ENCODE measurements at regions not wholly inside any gene's neighbourhood (a gene's known extent, or its start where the extent isn't known, plus 50 kb on each side); places are given as distances from the start of the nearest gene placed in this dataset.

- Histone ChIP-seq H3K4me1 (ENCODE audit: control insufficient read depth in 1 of 2, insufficient read depth in 2 of 2, low read length in 2 of 2) (no peaks in the 10 kb centered on the region), H3K4me3 (ENCODE audit: low read depth in 1 of 2, low read length in 2 of 2) (no peak overlapping the region), H3K36me3 (ENCODE audit: control insufficient read depth in 1 of 2, insufficient read depth in 2 of 2, low read length in 2 of 2) (no peaks in the 10 kb centered on the region), H3K9ac (ENCODE audit: low read depth in 1 of 2, low read length in 2 of 2) (no peak overlapping the region), H3K27ac (ENCODE audit: low read depth, low read length) (no peak overlapping the region), H3K27me3 (ENCODE audit: control insufficient read depth in 1 of 2, insufficient read depth in 2 of 2, low read length in 2 of 2) (no peaks in the 10 kb centered on the region), H3K9me3 (ENCODE audit: control insufficient read depth in 1 of 2, low read length in 2 of 2) (no peaks in the 10 kb centered on the region)
These were observed 691.8 kb downstream of the TSN start for GRCh38 chr2:122447237-122447636.

- Histone ChIP-seq H3K4me1 (ENCODE audit: control insufficient read depth in 1 of 2, insufficient read depth in 2 of 2, low read length in 2 of 2) (no peaks in the 10 kb centered on the region), H3K27me3 (ENCODE audit: control insufficient read depth in 1 of 2, insufficient read depth in 2 of 2, low read length in 2 of 2) (no peaks in the 10 kb centered on the region), H3K4me3 (ENCODE audit: low read depth in 1 of 2, low read length in 2 of 2) (no peak overlapping the region), H3K27ac (ENCODE audit: low read depth, low read length) (no peak overlapping the region), H3K36me3 (ENCODE audit: control insufficient read depth in 1 of 2, insufficient read depth in 2 of 2, low read length in 2 of 2) (no peaks in the 10 kb centered on the region), H3K9me3 (ENCODE audit: control insufficient read depth in 1 of 2, low read length in 2 of 2) (no peaks in the 10 kb centered on the region), H3K9ac (ENCODE audit: low read depth in 1 of 2, low read length in 2 of 2) (no peak overlapping the region)
These were observed 695.6 kb downstream of the TSN start for GRCh38 chr2:122451040-122451439.

GRCh38 chr2:122451697-122452096 lies 696.2 kb downstream of the TSN start:
- H3K27ac ChIP-seq (ENCODE audit: low read depth, low read length), result no peak overlapping the region
- no peaks in the 10 kb centered on the region for H3K36me3 ChIP-seq (ENCODE audit: control insufficient read depth in 1 of 2, insufficient read depth in 2 of 2, low read length in 2 of 2)
- H3K9ac ChIP-seq (ENCODE audit: low read depth in 1 of 2, low read length in 2 of 2), result no peak overlapping the region

GRCh38 chr2:122469147-122469546 lies 713.7 kb downstream of the TSN start:
- Histone ChIP-seq H3K4me1 (ENCODE audit: control insufficient read depth in 1 of 2, insufficient read depth in 2 of 2, low read length in 2 of 2) (no peaks in the 10 kb centered on the region), H3K27ac (ENCODE audit: low read depth, low read length) (no peak overlapping the region), H3K9me3 (ENCODE audit: control insufficient read depth in 1 of 2, low read length in 2 of 2) (no peaks in the 10 kb centered on the region), H3K36me3 (ENCODE audit: control insufficient read depth in 1 of 2, insufficient read depth in 2 of 2, low read length in 2 of 2) (no peaks in the 10 kb centered on the region), H3K4me3 (ENCODE audit: low read depth in 1 of 2, low read length in 2 of 2) (no peak overlapping the region), H3K9ac (ENCODE audit: low read depth in 1 of 2, low read length in 2 of 2) (no peak overlapping the region), H3K27me3 (ENCODE audit: control insufficient read depth in 1 of 2, insufficient read depth in 2 of 2, low read length in 2 of 2) (no peaks in the 10 kb centered on the region)

More at GRCh38 chr2:122451697-122452096, 696.2 kb downstream of the TSN start:
- Histone ChIP-seq H3K4me3 (ENCODE audit: low read depth in 1 of 2, low read length in 2 of 2) (no peak overlapping the region), H3K4me1 (ENCODE audit: control insufficient read depth in 1 of 2, insufficient read depth in 2 of 2, low read length in 2 of 2) (no peaks in the 10 kb centered on the region), H3K9me3 (ENCODE audit: control insufficient read depth in 1 of 2, low read length in 2 of 2) (no peaks in the 10 kb centered on the region), H3K27me3 (ENCODE audit: control insufficient read depth in 1 of 2, insufficient read depth in 2 of 2, low read length in 2 of 2) (no peaks in the 10 kb centered on the region)

GRCh38 chr2:122471753-122472152 lies 716.3 kb downstream of the TSN start:
- Histone ChIP-seq H3K27me3 (ENCODE audit: control insufficient read depth in 1 of 2, insufficient read depth in 2 of 2, low read length in 2 of 2) (no peaks in the 10 kb centered on the region), H3K27ac (ENCODE audit: low read depth, low read length) (no peak overlapping the region), H3K9ac (ENCODE audit: low read depth in 1 of 2, low read length in 2 of 2) (no peak overlapping the region), H3K4me1 (ENCODE audit: control insufficient read depth in 1 of 2, insufficient read depth in 2 of 2, low read length in 2 of 2) (no peaks in the 10 kb centered on the region), H3K36me3 (ENCODE audit: control insufficient read depth in 1 of 2, insufficient read depth in 2 of 2, low read length in 2 of 2) (no peaks in the 10 kb centered on the region), H3K9me3 (ENCODE audit: control insufficient read depth in 1 of 2, low read length in 2 of 2) (no peaks in the 10 kb centered on the region), H3K4me3 (ENCODE audit: low read depth in 1 of 2, low read length in 2 of 2) (no peak overlapping the region)

GRCh38 chr2:122478117-122478516 lies 722.7 kb downstream of the TSN start:
- H3K4me1 ChIP-seq (ENCODE audit: control insufficient read depth in 1 of 2, insufficient read depth in 2 of 2, low read length in 2 of 2), result no peaks in the 10 kb centered on the region
- no peaks in the 10 kb centered on the region for H3K9me3 ChIP-seq (ENCODE audit: control insufficient read depth in 1 of 2, low read length in 2 of 2)
- no peaks in the 10 kb centered on the region for H3K36me3 ChIP-seq (ENCODE audit: control insufficient read depth in 1 of 2, insufficient read depth in 2 of 2, low read length in 2 of 2)
- H3K9ac ChIP-seq (ENCODE audit: low read depth in 1 of 2, low read length in 2 of 2), result no peak overlapping the region
- no peak overlapping the region for H3K4me3 ChIP-seq (ENCODE audit: low read depth in 1 of 2, low read length in 2 of 2)
- no peak overlapping the region for H3K27ac ChIP-seq (ENCODE audit: low read depth, low read length)
- no peaks in the 10 kb centered on the region for H3K27me3 ChIP-seq (ENCODE audit: control insufficient read depth in 1 of 2, insufficient read depth in 2 of 2, low read length in 2 of 2)

GRCh38 chr2:122478771-122479170 lies 723.3 kb downstream of the TSN start:
- Histone ChIP-seq H3K4me1 (ENCODE audit: control insufficient read depth in 1 of 2, insufficient read depth in 2 of 2, low read length in 2 of 2) (no peaks in the 10 kb centered on the region), H3K4me3 (ENCODE audit: low read depth in 1 of 2, low read length in 2 of 2) (no peak overlapping the region), H3K27ac (ENCODE audit: low read depth, low read length) (no peak overlapping the region), H3K9me3 (ENCODE audit: control insufficient read depth in 1 of 2, low read length in 2 of 2) (no peaks in the 10 kb centered on the region), H3K36me3 (ENCODE audit: control insufficient read depth in 1 of 2, insufficient read depth in 2 of 2, low read length in 2 of 2) (no peaks in the 10 kb centered on the region), H3K9ac (ENCODE audit: low read depth in 1 of 2, low read length in 2 of 2) (no peak overlapping the region), H3K27me3 (ENCODE audit: control insufficient read depth in 1 of 2, insufficient read depth in 2 of 2, low read length in 2 of 2) (no peaks in the 10 kb centered on the region)

GRCh38 chr2:122480501-122481243 lies 725.2 kb downstream of the TSN start:
- Histone ChIP-seq H3K4me3 (ENCODE audit: low read depth in 1 of 2, low read length in 2 of 2) (no peak overlapping the region), H3K36me3 (ENCODE audit: control insufficient read depth in 1 of 2, insufficient read depth in 2 of 2, low read length in 2 of 2) (no peaks in the 10 kb centered on the region), H3K27me3 (ENCODE audit: control insufficient read depth in 1 of 2, insufficient read depth in 2 of 2, low read length in 2 of 2) (no peaks in the 10 kb centered on the region), H3K9me3 (ENCODE audit: control insufficient read depth in 1 of 2, low read length in 2 of 2) (no peaks in the 10 kb centered on the region), H3K27ac (ENCODE audit: low read depth, low read length) (no peak overlapping the region), H3K4me1 (ENCODE audit: control insufficient read depth in 1 of 2, insufficient read depth in 2 of 2, low read length in 2 of 2) (no peaks in the 10 kb centered on the region), H3K9ac (ENCODE audit: low read depth in 1 of 2, low read length in 2 of 2) (no peak overlapping the region)

- no peaks in the 10 kb centered on the region for H3K4me1 ChIP-seq (ENCODE audit: control insufficient read depth in 1 of 2, insufficient read depth in 2 of 2, low read length in 2 of 2)
- H3K27ac ChIP-seq (ENCODE audit: low read depth, low read length), result no peak overlapping the region
- H3K9ac ChIP-seq (ENCODE audit: low read depth in 1 of 2, low read length in 2 of 2), result no peak overlapping the region
- H3K36me3 ChIP-seq (ENCODE audit: control insufficient read depth in 1 of 2, insufficient read depth in 2 of 2, low read length in 2 of 2), result no peaks in the 10 kb centered on the region
- no peak overlapping the region for H3K4me3 ChIP-seq (ENCODE audit: low read depth in 1 of 2, low read length in 2 of 2)
- H3K27me3 ChIP-seq (ENCODE audit: control insufficient read depth in 1 of 2, insufficient read depth in 2 of 2, low read length in 2 of 2), result no peaks in the 10 kb centered on the region
- H3K9me3 ChIP-seq (ENCODE audit: control insufficient read depth in 1 of 2, low read length in 2 of 2), result no peaks in the 10 kb centered on the region
These were observed 725.8 kb downstream of the TSN start for GRCh38 chr2:122481244-122481622.

GRCh38 chr2:122481717-122482116 lies 726.3 kb downstream of the TSN start:
- H3K4me1 ChIP-seq (ENCODE audit: control insufficient read depth in 1 of 2, insufficient read depth in 2 of 2, low read length in 2 of 2), result no peaks in the 10 kb centered on the region
- no peak overlapping the region for H3K9ac ChIP-seq (ENCODE audit: low read depth in 1 of 2, low read length in 2 of 2)
- H3K36me3 ChIP-seq (ENCODE audit: control insufficient read depth in 1 of 2, insufficient read depth in 2 of 2, low read length in 2 of 2), result no peaks in the 10 kb centered on the region
- no peaks in the 10 kb centered on the region for H3K9me3 ChIP-seq (ENCODE audit: control insufficient read depth in 1 of 2, low read length in 2 of 2)
- H3K27ac ChIP-seq (ENCODE audit: low read depth, low read length), result no peak overlapping the region
- no peak overlapping the region for H3K4me3 ChIP-seq (ENCODE audit: low read depth in 1 of 2, low read length in 2 of 2)
- H3K27me3 ChIP-seq (ENCODE audit: control insufficient read depth in 1 of 2, insufficient read depth in 2 of 2, low read length in 2 of 2), result no peaks in the 10 kb centered on the region

Data from duodenal mucosa (tissue), 2 donors.